Endodermal cell (in vitro differentiated cells): ENCODE measurements at regions not wholly inside any gene's neighbourhood (a gene's known extent, or its start where the extent isn't known, plus 50 kb on each side); places are given as distances from the start of the nearest gene placed in this dataset.

Source experiments
- DNase-seq: peaks from one replicate; pipeline ENCODE4 v3.0.0-alpha.2; 2017
- H3K27ac ChIP-seq: 2 replicates; pipeline ENCODE4 v1.5.1; 2013; ENCODE audit warnings: mild to moderate bottlenecking, low read depth, low read length, moderate library complexity
- H3K27me3 ChIP-seq: 2 replicates; pipeline ENCODE4 v1.6.1; 2013; ENCODE audit warnings: mild to moderate bottlenecking, low read length, moderate library complexity; ENCODE audit not compliant: insufficient read depth, control insufficient read depth, poor library complexity, severe bottlenecking
- H3K36me3 ChIP-seq: 2 replicates; pipeline ENCODE4 v1.7.0; 2013; ENCODE audit warnings: mild to moderate bottlenecking, low read length, moderate library complexity; ENCODE audit not compliant: control insufficient read depth, insufficient read depth
- H3K4me1 ChIP-seq: one replicate; pipeline ENCODE4 v1.7.0; 2013; ENCODE audit warnings: low read length; ENCODE audit not compliant: control insufficient read depth, insufficient read depth
- H3K4me3 ChIP-seq: 2 replicates; pipeline ENCODE4 v1.5.1; 2013; ENCODE audit warnings: mild to moderate bottlenecking, low read length, moderate library complexity
- H3K9ac ChIP-seq: 2 replicates; pipeline ENCODE4 v1.6.1; 2013; ENCODE audit warnings: mild to moderate bottlenecking, low read length, moderate library complexity; ENCODE audit not compliant: poor library complexity, severe bottlenecking; ENCODE audit errors: extremely low read depth
- H3K9me3 ChIP-seq: 2 replicates; pipeline ENCODE4 v1.6.1; 2013; ENCODE audit warnings: mild to moderate bottlenecking, low read length, moderate library complexity; ENCODE audit not compliant: control insufficient read depth
- H3K27ac Mint-ChIP-seq: 2 replicates; pipeline ENCODE4 v1.8.0; 2020; ENCODE audit warnings: mixed read lengths
- H3K27me3 Mint-ChIP-seq: 2 replicates; pipeline ENCODE4 v1.8.0; 2021; ENCODE audit warnings: mild to moderate bottlenecking, mixed read lengths; ENCODE audit not compliant: insufficient read depth
- H3K36me3 Mint-ChIP-seq: 2 replicates; pipeline ENCODE4 v1.8.0; 2020; ENCODE audit warnings: low read depth, mixed read lengths
- H3K4me1 Mint-ChIP-seq: 2 replicates; pipeline ENCODE4 v1.8.0; 2020; ENCODE audit warnings: mixed read lengths
- H3K4me3 Mint-ChIP-seq: 2 replicates; pipeline ENCODE4 v1.8.0; 2020; ENCODE audit warnings: mild to moderate bottlenecking, moderate library complexity, mixed read lengths
- H3K9me3 Mint-ChIP-seq: 2 replicates; pipeline ENCODE4 v1.8.0; 2020; ENCODE audit warnings: mild to moderate bottlenecking, mixed read lengths
- WGBS, 2 experiments: methylation state at CpG; one replicate each; pipeline versions ENCODE4 v1.1.5 to v1.1.7; 2013; ENCODE audit warnings: missing lambda C conversion rate in 2 of 2, mixed read lengths in 1 of 2; ENCODE audit not compliant: insufficient coverage in 1 of 2, insufficient read length in 1 of 2; 5-methylcytosine and 5-hydroxymethylcytosine counted together
- TF ChIP-seq, protein P1 (sequence below): fragments of 200-600 bp; sonication (generic); conservative IDR thresholded peaks from 2 replicates; pipeline ENCODE4 v1.5.0; 2021; ENCODE audit warnings: antibody characterized with exemption, mild to moderate bottlenecking

DNA sequence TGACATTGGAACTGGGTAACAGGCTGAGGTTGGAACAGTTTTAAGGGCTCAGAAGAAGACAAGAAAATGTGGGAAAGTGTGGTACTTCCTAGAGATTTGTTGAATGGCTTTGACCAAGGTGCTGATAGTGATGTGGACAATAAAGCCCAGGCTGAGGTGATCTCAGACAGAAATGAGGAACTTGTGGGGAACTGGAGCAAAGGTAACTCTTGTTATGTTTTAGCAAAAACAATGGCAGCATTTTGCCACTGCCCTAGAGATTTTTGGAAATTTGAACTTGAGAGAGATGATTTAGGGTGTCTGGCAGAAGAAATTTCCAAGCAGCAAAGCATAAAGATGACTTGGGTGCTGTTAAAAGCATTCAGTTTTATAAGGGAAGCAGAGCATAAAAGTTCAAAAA lies 474.7 kb upstream of the ADGRB3 start:
- no peak for DNase-seq
- Histone ChIP-seq H3K27ac (no peak overlapping the region), H3K9me3 (peaks cover 16% of the 10 kb centered on the region), H3K27me3 (no peaks in the 10 kb centered on the region), H3K4me1 (no peaks in the 10 kb centered on the region), H3K4me3 (no peak overlapping the region), H3K9ac (no peak overlapping the region), H3K36me3 (no peaks in the 10 kb centered on the region)
- peaks cover 3% of the 10 kb centered on the region for H3K36me3 Mint-ChIP-seq
- TF ChIP-seq, protein P1, sequence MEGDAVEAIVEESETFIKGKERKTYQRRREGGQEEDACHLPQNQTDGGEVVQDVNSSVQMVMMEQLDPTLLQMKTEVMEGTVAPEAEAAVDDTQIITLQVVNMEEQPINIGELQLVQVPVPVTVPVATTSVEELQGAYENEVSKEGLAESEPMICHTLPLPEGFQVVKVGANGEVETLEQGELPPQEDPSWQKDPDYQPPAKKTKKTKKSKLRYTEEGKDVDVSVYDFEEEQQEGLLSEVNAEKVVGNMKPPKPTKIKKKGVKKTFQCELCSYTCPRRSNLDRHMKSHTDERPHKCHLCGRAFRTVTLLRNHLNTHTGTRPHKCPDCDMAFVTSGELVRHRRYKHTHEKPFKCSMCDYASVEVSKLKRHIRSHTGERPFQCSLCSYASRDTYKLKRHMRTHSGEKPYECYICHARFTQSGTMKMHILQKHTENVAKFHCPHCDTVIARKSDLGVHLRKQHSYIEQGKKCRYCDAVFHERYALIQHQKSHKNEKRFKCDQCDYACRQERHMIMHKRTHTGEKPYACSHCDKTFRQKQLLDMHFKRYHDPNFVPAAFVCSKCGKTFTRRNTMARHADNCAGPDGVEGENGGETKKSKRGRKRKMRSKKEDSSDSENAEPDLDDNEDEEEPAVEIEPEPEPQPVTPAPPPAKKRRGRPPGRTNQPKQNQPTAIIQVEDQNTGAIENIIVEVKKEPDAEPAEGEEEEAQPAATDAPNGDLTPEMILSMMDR, result no peak
- peaks cover 30% of the 10 kb centered on the region for H3K9me3 Mint-ChIP-seq
- H3K4me3 Mint-ChIP-seq, result no peak overlapping the region
- H3K4me1 Mint-ChIP-seq, result no peaks in the 10 kb centered on the region
- no peaks in the 10 kb centered on the region for H3K27me3 Mint-ChIP-seq
- no peak overlapping the region for H3K27ac Mint-ChIP-seq

DNA sequence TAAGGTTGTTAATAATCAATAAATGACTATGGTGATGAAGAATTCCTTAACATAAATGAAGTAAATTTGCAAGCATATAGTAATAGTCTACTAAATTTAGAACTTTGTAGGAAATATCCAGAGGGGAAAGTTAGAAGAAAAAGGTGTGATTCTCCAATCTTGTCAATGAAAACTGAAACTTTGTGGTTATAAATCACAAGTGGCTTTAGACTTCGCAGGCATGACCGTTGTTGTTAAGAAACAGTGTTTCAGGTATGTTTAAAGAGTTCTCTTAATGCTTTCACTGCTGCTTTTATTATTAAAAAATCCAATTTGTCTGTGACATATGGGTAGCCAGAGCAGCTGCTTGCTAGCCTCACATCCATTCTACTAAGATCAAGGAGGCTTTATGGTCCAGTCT lies 475.6 kb upstream of the ADGRB3 start:
- no peaks in the 10 kb centered on the region for H3K27me3 ChIP-seq
- H3K27ac ChIP-seq, result no peak overlapping the region
- H3K9me3 ChIP-seq, result peaks cover 16% of the 10 kb centered on the region
- Mint-ChIP-seq H3K27ac (no peak overlapping the region), H3K4me1 (no peaks in the 10 kb centered on the region), H3K4me3 (no peak overlapping the region), H3K36me3 (peaks cover 3% of the 10 kb centered on the region), H3K27me3 (no peaks in the 10 kb centered on the region), H3K9me3 (peaks cover 28% of the 10 kb centered on the region)
- H3K4me1 ChIP-seq, result no peaks in the 10 kb centered on the region
- TF ChIP-seq, protein P1, result no peak
- H3K9ac ChIP-seq, result no peak overlapping the region
- no peaks in the 10 kb centered on the region for H3K36me3 ChIP-seq
- no peak overlapping the region for H3K4me3 ChIP-seq
- WGBS, 2 experiments, result 88% methylated on average over 2 of the region's 2 CpGs; no CpG with 5 or more reads in 1 of the 2 experiments
- no peak for DNase-seq

DNA sequence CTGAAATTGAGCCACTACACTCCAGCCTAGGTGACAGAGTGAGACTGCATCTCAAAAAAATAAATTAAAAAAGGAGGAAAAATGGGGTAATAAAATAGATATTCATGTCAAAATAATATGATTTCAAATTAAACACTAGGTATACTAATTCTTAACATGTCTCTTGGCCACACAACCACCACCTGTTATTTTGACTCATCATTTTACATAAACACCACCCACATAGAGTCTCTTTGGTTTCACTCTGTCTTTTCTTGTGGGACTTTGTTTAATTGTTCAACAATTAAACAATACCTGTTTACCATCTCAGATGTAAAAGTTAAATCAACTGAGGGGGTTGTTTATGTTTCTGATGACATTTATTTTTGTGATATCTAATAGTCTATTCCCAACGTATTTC lies 476.8 kb upstream of the ADGRB3 start:
- H3K9me3 ChIP-seq, result peaks cover 20% of the 10 kb centered on the region
- Mint-ChIP-seq H3K9me3 (peaks cover 32% of the 10 kb centered on the region), H3K4me3 (no peak overlapping the region), H3K4me1 (no peaks in the 10 kb centered on the region), H3K27ac (no peak overlapping the region), H3K36me3 (peaks cover 3% of the 10 kb centered on the region), H3K27me3 (no peaks in the 10 kb centered on the region)
- H3K27me3 ChIP-seq, result no peaks in the 10 kb centered on the region
- DNase-seq, result no peak
- 90% methylated on average over 1 of the region's 1 CpG; no CpG with 5 or more reads in 1 of the 2 experiments for WGBS, 2 experiments
- H3K27ac ChIP-seq, result no peak overlapping the region
- H3K4me3 ChIP-seq, result no peak overlapping the region
- TF ChIP-seq, protein P1, result no peak
- no peaks in the 10 kb centered on the region for H3K36me3 ChIP-seq
- no peaks in the 10 kb centered on the region for H3K4me1 ChIP-seq
- no peak overlapping the region for H3K9ac ChIP-seq
